Hepatocyte (in vitro differentiated cells): ENCODE measurements at regions not wholly inside any gene's neighbourhood (a gene's known extent, or its start where the extent isn't known, plus 50 kb on each side); places are given as distances from the start of the nearest gene placed in this dataset.
"Not testable (repeated sequence)": the region's sequence is repeated elsewhere in the genome, so short reads cannot be mapped to it uniquely, and the experiment has no call there.

Experiments used
- CTCF ChIP-seq: fragments of 200-600 bp; sonication (generic); IDR thresholded peaks from 2 replicates; pipeline ENCODE4 v1.5.1; 2016; ENCODE audit warnings: antibody characterized with exemption, mild to moderate bottlenecking; ENCODE audit not compliant: poor library complexity
- EZH2 ChIP-seq: fragments of 200-600 bp; sonication (generic); IDR thresholded peaks from 2 replicates; pipeline ENCODE4 v1.6.1; 2016; ENCODE audit warnings: antibody characterized with exemption, mild to moderate bottlenecking, borderline replicate concordance
- EZH2phosphoT487 ChIP-seq: fragments of 200-600 bp; sonication (generic); IDR thresholded peaks from one replicate; pipeline ENCODE4 v1.6.1; 2018; ENCODE audit warnings: antibody characterized with exemption, mild to moderate bottlenecking, low read depth, moderate library complexity; ENCODE audit not compliant: unreplicated experiment, severe bottlenecking

GRCh38 chr16:10272250-10272854 is 90.1 kb upstream of the GRIN2A start:
- not testable (repeated sequence) for TF ChIP-seq EZH2phosphoT487, EZH2, CTCF
